HG02981 (cell line): ENCODE measurements at regions not wholly inside any gene's neighbourhood (a gene's known extent, or its start where the extent isn't known, plus 50 kb on each side); places are given as distances from the start of the nearest gene placed in this dataset.
A peak's percentile ranks its signal among the peaks of the same experiment; 100 is the strongest.

Experiments used
- ATAC-seq: cut with Tn5 transposase; IDR thresholded peaks from one replicate; pipeline ENCODE4 v1.9.1; 2021; ENCODE audit warnings: mild to moderate bottlenecking, moderate library complexity; ENCODE audit not compliant: unreplicated experiment

- no peak for ATAC-seq
Observed at GRCh38 chr12:77578466-77579220, 252.1 kb upstream of the NAV3 start.

- no peak for ATAC-seq
Observed at GRCh38 chr12:77577791-77578190, 252.9 kb upstream of the NAV3 start.

GRCh38 chr12:77575376-77575919 lies 255.2 kb upstream of the NAV3 start:
- ATAC-seq = no peak

GRCh38 chr12:77572371-77572770 lies 258.3 kb upstream of the NAV3 start:
- no peak for ATAC-seq

- ATAC-seq = no peak
Observed at GRCh38 chr12:77571768-77572167, 258.9 kb upstream of the NAV3 start.

- ATAC-seq = no peak
Observed at GRCh38 chr12:77571127-77571526, 259.6 kb upstream of the NAV3 start.

- ATAC-seq = no peak
Observed at GRCh38 chr12:77569876-77570275, 260.8 kb upstream of the NAV3 start.

- ATAC-seq = no peak
Observed at GRCh38 chr12:77560714-77561113, 270.0 kb upstream of the NAV3 start.

GRCh38 chr12:77559400-77560074 lies 271.2 kb upstream of the NAV3 start:
- ATAC-seq = no peak

GRCh38 chr12:77555074-77555473 lies 275.6 kb upstream of the NAV3 start:
- no peak for ATAC-seq

- peak; percentile 100 for ATAC-seq
Observed at GRCh38 chr12:77553976-77554619, 276.6 kb upstream of the NAV3 start.

- ATAC-seq = no peak
Observed at GRCh38 chr12:77549383-77550128, 281.1 kb upstream of the NAV3 start.

GRCh38 chr12:77548797-77549196 lies 281.9 kb upstream of the NAV3 start:
- no peak for ATAC-seq

GRCh38 chr12:77540097-77540496 lies 290.6 kb upstream of the NAV3 start:
- ATAC-seq = no peak

- ATAC-seq = no peak
Observed at GRCh38 chr12:77537663-77538062, 293.0 kb upstream of the NAV3 start.

GRCh38 chr12:77535734-77536133 lies 295.0 kb upstream of the NAV3 start:
- ATAC-seq = no peak

- no peak for ATAC-seq
Observed at GRCh38 chr12:77531912-77532311, 298.8 kb upstream of the NAV3 start.

GRCh38 chr12:77522247-77522646 lies 308.4 kb upstream of the NAV3 start:
- ATAC-seq = no peak

GRCh38 chr12:77521508-77522115 lies 309.1 kb upstream of the NAV3 start:
- no peak for ATAC-seq

GRCh38 chr12:77514511-77514910 lies 316.2 kb upstream of the NAV3 start:
- ATAC-seq = no peak

GRCh38 chr12:77510985-77511384 lies 319.7 kb upstream of the NAV3 start:
- no peak for ATAC-seq
